Naive B cell (primary cell): ENCODE measurements at regions not wholly inside any gene's neighbourhood (a gene's known extent, or its start where the extent isn't known, plus 50 kb on each side); places are given as distances from the start of the nearest gene placed in this dataset.

Experiments used
- ATAC-seq, 2 donors: fragments of 150-1000 bp; cut with Tn5 transposase; 2 replicates each; pipeline ENCODE4 v1.10.0; 2021; ENCODE audit warnings: low read depth in 2 of 2, mild to moderate bottlenecking in 2 of 2, moderate library complexity in 2 of 2
- DNase-seq: peaks from one replicate; pipeline ENCODE4 v3.0.0; 2022
- H3K27ac Mint-ChIP-seq, 6 donors: one replicate each; pipeline ENCODE4 v1.8.0; 2020 to 2022; ENCODE audit warnings: mild to moderate bottlenecking in 6 of 6, mixed read lengths in 6 of 6, moderate library complexity in 5 of 6, inconsistent platforms in 2 of 6
- H3K27me3 Mint-ChIP-seq, 3 donors: one replicate each; pipeline ENCODE4 v1.8.0; 2021 to 2022; ENCODE audit warnings: mixed read lengths in 3 of 3, mild to moderate bottlenecking in 1 of 3
- H3K36me3 Mint-ChIP-seq, 2 donors: one replicate each; pipeline ENCODE4 v1.8.0; 2020 to 2022; ENCODE audit warnings: mixed read lengths in 2 of 2, inconsistent platforms in 1 of 2, mild to moderate bottlenecking in 1 of 2
- H3K4me1 Mint-ChIP-seq, 3 donors: one replicate each; pipeline ENCODE4 v1.8.0; 2020 to 2022; ENCODE audit warnings: mixed read lengths in 3 of 3, inconsistent platforms in 1 of 3, mild to moderate bottlenecking in 1 of 3, moderate library complexity in 1 of 3
- H3K4me3 Mint-ChIP-seq, 8 donors: one replicate each; pipeline ENCODE4 v1.8.0; 2020 to 2022; ENCODE audit warnings: mild to moderate bottlenecking in 8 of 8, mixed read lengths in 8 of 8, moderate library complexity in 8 of 8, inconsistent platforms in 2 of 8
- H3K9me3 Mint-ChIP-seq, 7 donors: one replicate each; pipeline ENCODE4 v1.8.0; 2020 to 2022; ENCODE audit warnings: mixed read lengths in 7 of 7, mild to moderate bottlenecking in 5 of 7, inconsistent platforms in 2 of 7, moderate library complexity in 1 of 7

GRCh38 chr7:72524037-72524436 is 111.9 kb upstream of the CALN1 start:
- peaks cover 0 to 9% (median 3%) of the 10 kb centered on the region in 7 donors for H3K9me3 Mint-ChIP-seq
- ATAC-seq = no peak
- no peaks in the 10 kb centered on the region for H3K4me1 Mint-ChIP-seq
- DNase-seq = no peak
- H3K36me3 Mint-ChIP-seq = no peaks in the 10 kb centered on the region
- H3K4me3 Mint-ChIP-seq = no peak overlapping the region
- H3K27me3 Mint-ChIP-seq = peaks cover 0 to 6% (median 0%) of the 10 kb centered on the region in 3 donors
- peak overlapping the region in 1 of 6 donors; percentile 39 for H3K27ac Mint-ChIP-seq

GRCh38 chr7:72504061-72504706 is 92.0 kb upstream of the CALN1 start:
- Mint-ChIP-seq H3K27ac (no peak overlapping the region), H3K27me3 (peaks cover 0 to 12% (median 6%) of the 10 kb centered on the region in 3 donors), H3K4me3 (no peak overlapping the region)

GRCh38 chr7:72503644-72504043 is 91.5 kb upstream of the CALN1 start:
- Mint-ChIP-seq H3K27ac (no peak overlapping the region), H3K4me3 (no peak overlapping the region), H3K36me3 (no peaks in the 10 kb centered on the region), H3K9me3 (peaks cover 0 to 2% (median 0%) of the 10 kb centered on the region in 7 donors), H3K4me1 (no peaks in the 10 kb centered on the region), H3K27me3 (peaks cover 0 to 12% (median 6%) of the 10 kb centered on the region in 3 donors)
- ATAC-seq = no peak
- DNase-seq = no peak

More at GRCh38 chr7:72504061-72504706, 92.0 kb upstream of the CALN1 start:
- no peak for DNase-seq
- ATAC-seq = no peak
- Mint-ChIP-seq H3K36me3 (no peaks in the 10 kb centered on the region), H3K4me1 (no peaks in the 10 kb centered on the region), H3K9me3 (peaks cover 0 to 2% (median 0%) of the 10 kb centered on the region in 7 donors)

- DNase-seq (no peak), ATAC-seq (no peak)
- no peak overlapping the region for H3K4me3 Mint-ChIP-seq
- no peaks in the 10 kb centered on the region for H3K36me3 Mint-ChIP-seq
- H3K9me3 Mint-ChIP-seq = peaks cover 4 to 35% (median 18%) of the 10 kb centered on the region in 7 donors
- H3K27me3 Mint-ChIP-seq = peaks cover 0 to 8% (median 0%) of the 10 kb centered on the region in 3 donors
- no peak overlapping the region for H3K27ac Mint-ChIP-seq
- no peaks in the 10 kb centered on the region for H3K4me1 Mint-ChIP-seq
Observed at GRCh38 chr7:72494807-72495206, 82.7 kb upstream of the CALN1 start.

GRCh38 chr7:72493850-72494661 is 81.9 kb upstream of the CALN1 start:
- Mint-ChIP-seq H3K27me3 (peaks cover 0 to 8% (median 0%) of the 10 kb centered on the region in 3 donors), H3K4me3 (no peak overlapping the region), H3K36me3 (no peaks in the 10 kb centered on the region), H3K9me3 (peaks cover 4 to 35% (median 19%) of the 10 kb centered on the region in 7 donors), H3K27ac (no peak overlapping the region), H3K4me1 (no peaks in the 10 kb centered on the region)
- DNase-seq (peak; percentile 14), ATAC-seq (no peak)

- Mint-ChIP-seq H3K27me3 (peaks cover 0 to 8% (median 0%) of the 10 kb centered on the region in 3 donors), H3K9me3 (peaks cover 7 to 25% (median 13%) of the 10 kb centered on the region in 7 donors), H3K36me3 (peaks cover 0 to under 1% of the 10 kb centered on the region in 2 donors), H3K27ac (peak overlapping the region in 1 of 6 donors; percentile 22), H3K4me1 (no peaks in the 10 kb centered on the region), H3K4me3 (peak overlapping the region in 1 of 8 donors; percentile 44)
- ATAC-seq (no peak), DNase-seq (no peak)
Observed at GRCh38 chr7:72492461-72493065, 80.4 kb upstream of the CALN1 start.

- Mint-ChIP-seq H3K27me3 (peaks cover 0 to 6% (median 0%) of the 10 kb centered on the region in 3 donors), H3K9me3 (peaks cover 0 to 15% (median 9%) of the 10 kb centered on the region in 7 donors), H3K36me3 (peaks cover 0 to 10% of the 10 kb centered on the region in 2 donors), H3K4me1 (no peaks in the 10 kb centered on the region), H3K27ac (peak overlapping the region in 1 of 6 donors; percentile 82), H3K4me3 (no peak overlapping the region)
- ATAC-seq = no peak
- no peak for DNase-seq
Observed at GRCh38 chr7:72490301-72490700, 78.2 kb upstream of the CALN1 start.

GRCh38 chr7:72481934-72482333 is 69.8 kb upstream of the CALN1 start:
- Mint-ChIP-seq H3K27ac (no peak overlapping the region), H3K4me1 (no peaks in the 10 kb centered on the region), H3K9me3 (peaks cover 3 to 8% (median 5%) of the 10 kb centered on the region in 7 donors), H3K4me3 (no peak overlapping the region), H3K27me3 (peaks cover 5 to 12% (median 7%) of the 10 kb centered on the region in 3 donors), H3K36me3 (peaks cover 0 to 3% of the 10 kb centered on the region in 2 donors)
- no peak for DNase-seq
- no peak for ATAC-seq

GRCh38 chr7:72476608-72477305 is 64.6 kb upstream of the CALN1 start:
- DNase-seq (no peak), ATAC-seq (no peak)
- H3K4me1 Mint-ChIP-seq = no peaks in the 10 kb centered on the region
- no peaks in the 10 kb centered on the region for H3K36me3 Mint-ChIP-seq
- H3K27ac Mint-ChIP-seq = peak overlapping the region in 1 of 6 donors; percentile 39
- H3K27me3 Mint-ChIP-seq = no peaks in the 10 kb centered on the region
- H3K4me3 Mint-ChIP-seq = no peak overlapping the region
- peaks cover 6 to 18% (median 8%) of the 10 kb centered on the region in 7 donors for H3K9me3 Mint-ChIP-seq

- Mint-ChIP-seq H3K27ac (no peak overlapping the region), H3K4me1 (no peaks in the 10 kb centered on the region), H3K36me3 (no peaks in the 10 kb centered on the region), H3K4me3 (no peak overlapping the region), H3K27me3 (peaks cover 0 to 4% (median 0%) of the 10 kb centered on the region in 3 donors), H3K9me3 (peaks cover 0 to 11% (median 7%) of the 10 kb centered on the region in 7 donors)
- ATAC-seq (no peak), DNase-seq (no peak)
Observed at GRCh38 chr7:72467237-72467636, 55.1 kb upstream of the CALN1 start.

- H3K4me3 Mint-ChIP-seq = no peak overlapping the region
- H3K27ac Mint-ChIP-seq = no peak overlapping the region
- H3K9me3 Mint-ChIP-seq = peaks cover 0 to 11% (median 7%) of the 10 kb centered on the region in 7 donors
- no peaks in the 10 kb centered on the region for H3K36me3 Mint-ChIP-seq
- ATAC-seq = no peak
- no peaks in the 10 kb centered on the region for H3K4me1 Mint-ChIP-seq
- H3K27me3 Mint-ChIP-seq = peaks cover 0 to 4% (median 0%) of the 10 kb centered on the region in 3 donors
- no peak for DNase-seq
Observed at GRCh38 chr7:72466797-72467196, 54.7 kb upstream of the CALN1 start.

- Mint-ChIP-seq H3K4me1 (no peaks in the 10 kb centered on the region), H3K9me3 (peaks cover 4 to 16% (median 7%) of the 10 kb centered on the region in 7 donors), H3K4me3 (no peak overlapping the region), H3K27me3 (peaks cover 0 to 6% (median 4%) of the 10 kb centered on the region in 3 donors), H3K27ac (no peak overlapping the region), H3K36me3 (no peaks in the 10 kb centered on the region)
- DNase-seq (no peak), ATAC-seq (no peak)
Observed at GRCh38 chr7:72465521-72465920, 53.4 kb upstream of the CALN1 start.

- ATAC-seq (no peak), DNase-seq (no peak)
- Mint-ChIP-seq H3K9me3 (peaks cover 2 to 12% (median 6%) of the 10 kb centered on the region in 7 donors), H3K27me3 (peaks cover 0 to 6% (median 4%) of the 10 kb centered on the region in 3 donors), H3K4me1 (no peaks in the 10 kb centered on the region), H3K36me3 (no peaks in the 10 kb centered on the region), H3K4me3 (no peak overlapping the region), H3K27ac (no peak overlapping the region)
Observed at GRCh38 chr7:72462311-72462710, 50.2 kb upstream of the CALN1 start.
